ENCODE measurements at regions not wholly inside any gene's neighbourhood (a gene's known extent, or its start where the extent isn't known, plus 50 kb on each side); places are given as distances from the start of the nearest gene placed in this dataset.

GRCh38 chr1:229190057-229190575 lies 80.8 kb upstream of the RAB4A start (continued):
- TF ChIP-seq CTCF (IDR thresholded peaks at IDR 0.05; ENCODE audit: low read depth, low read length, missing input control): no peak
- no peak for TF ChIP-seq GABPA (IDR thresholded peaks at IDR 0.05 in 1 of 2, conservative IDR thresholded peaks at IDR 0.05 in 1 of 2)
- no peak for TF ChIP-seq NR2F2 (IDR thresholded peaks at IDR 0.05)
- no peak for TF ChIP-seq RAD21 (IDR thresholded peaks at IDR 0.05)
- TF ChIP-seq JUND (IDR thresholded peaks at IDR 0.05): no peak

- H3K4me1 ChIP-seq (ENCODE audit: control insufficient read depth in 4 of 4, insufficient read depth in 4 of 4, low read length in 3 of 4): no peaks in the 10 kb centered on the region
- no peaks in the 10 kb centered on the region for H3K36me3 ChIP-seq (ENCODE audit: control insufficient read depth in 4 of 4, insufficient read depth in 3 of 4, low read depth in 1 of 4, low read length in 3 of 4)
- TF ChIP-seq YY1 (IDR thresholded peaks at IDR 0.05) (no peak), EGR1 (IDR thresholded peaks at IDR 0.05; ENCODE audit: low read depth in 2 of 2) (no peak), JUND (IDR thresholded peaks at IDR 0.05) (no peak), HNF4A (conservative IDR thresholded peaks at IDR 0.05) (no peak), GABPA (IDR thresholded peaks at IDR 0.05 in 1 of 2, conservative IDR thresholded peaks at IDR 0.05 in 1 of 2) (no peak), ZBTB33 (IDR thresholded peaks at IDR 0.05) (no peak)
- no peak overlapping the region for H3K4me3 ChIP-seq (ENCODE audit: low read depth in 1 of 3, low read length in 3 of 3)
- no peak overlapping the region for H3K9ac ChIP-seq (ENCODE audit: low read depth in 1 of 2, low read length in 2 of 2)
- no peak for DNase-seq (ENCODE audit: low spot score)
- H3K27ac ChIP-seq (ENCODE audit: low read depth in 1 of 2, low read length in 2 of 2): no peak overlapping the region
- H3K9me3 ChIP-seq (ENCODE audit: control insufficient read depth in 4 of 4, low read length in 3 of 4): no peaks in the 10 kb centered on the region
- 59% methylated on average over 3 of the region's 3 CpGs for WGBS
- H3K27me3 ChIP-seq (ENCODE audit: control insufficient read depth in 4 of 4, insufficient read depth in 4 of 4, low read length in 3 of 4): no peaks in the 10 kb centered on the region
These were observed 79.7 kb upstream of the RAB4A start for GRCh38 chr1:229191066-229191674.

GRCh38 chr1:229192031-229192430 lies 78.9 kb upstream of the RAB4A start:
- 71% methylated on average over 1 of the region's 1 CpG for whole genome bisulfite sequencing
- Histone ChIP-seq H3K27ac (ENCODE audit: low read depth in 1 of 2, low read length in 2 of 2) (no peak overlapping the region), H3K4me3 (ENCODE audit: low read depth in 1 of 3, low read length in 3 of 3) (no peak overlapping the region), H3K4me1 (ENCODE audit: control insufficient read depth in 4 of 4, insufficient read depth in 4 of 4, low read length in 3 of 4) (no peaks in the 10 kb centered on the region), H3K27me3 (ENCODE audit: control insufficient read depth in 4 of 4, insufficient read depth in 4 of 4, low read length in 3 of 4) (no peaks in the 10 kb centered on the region), H3K9me3 (ENCODE audit: control insufficient read depth in 4 of 4, low read length in 3 of 4) (no peaks in the 10 kb centered on the region), H3K36me3 (ENCODE audit: control insufficient read depth in 4 of 4, insufficient read depth in 3 of 4, low read depth in 1 of 4, low read length in 3 of 4) (no peaks in the 10 kb centered on the region), H3K9ac (ENCODE audit: low read depth in 1 of 2, low read length in 2 of 2) (no peak overlapping the region)
- DNase-seq (ENCODE audit: low spot score): no peak
- no peak for TF ChIP-seq CTCF (IDR thresholded peaks at IDR 0.05; ENCODE audit: low read depth, low read length, missing input control)
- no peak for TF ChIP-seq GABPA (IDR thresholded peaks at IDR 0.05 in 1 of 2, conservative IDR thresholded peaks at IDR 0.05 in 1 of 2)
- TF ChIP-seq HNF4G (IDR thresholded peaks at IDR 0.05): no peak

Measured in liver (tissue), 8 donors.